KMS-11 (cell line): ENCODE measurements at regions not wholly inside any gene's neighbourhood (a gene's known extent, or its start where the extent isn't known, plus 50 kb on each side); places are given as distances from the start of the nearest gene placed in this dataset.

ENCODE experiments used
- H2AFZ ChIP-seq: fragments of 200-600 bp; sonication (generic); 2 replicates; pipeline ENCODE4 v1.6.1; 2016; ENCODE audit warnings: antibody characterized with exemption, mixed run types, low read depth
- H3K27ac ChIP-seq: fragments of 200-600 bp; sonication (generic); 2 replicates; pipeline ENCODE4 v1.6.1; 2016; ENCODE audit warnings: mild to moderate bottlenecking, mixed run types
- H3K27me3 ChIP-seq: fragments of 200-600 bp; sonication (generic); 2 replicates; pipeline ENCODE4 v1.6.1; 2017; ENCODE audit warnings: mild to moderate bottlenecking, low read depth, mixed run types, moderate library complexity; ENCODE audit not compliant: insufficient read depth
- H3K36me3 ChIP-seq: fragments of 200-600 bp; sonication (generic); 2 replicates; pipeline ENCODE4 v1.6.1; 2017; ENCODE audit warnings: mild to moderate bottlenecking, mixed run types; ENCODE audit not compliant: insufficient read depth
- H3K4me1 ChIP-seq: fragments of 200-600 bp; sonication (generic); 2 replicates; pipeline ENCODE4 v1.6.1; 2016; ENCODE audit warnings: mild to moderate bottlenecking, low read depth, mixed run types; ENCODE audit not compliant: poor library complexity, severe bottlenecking
- H3K4me2 ChIP-seq: fragments of 200-600 bp; sonication (generic); 2 replicates; pipeline ENCODE4 v1.7.0; 2016; ENCODE audit warnings: mild to moderate bottlenecking, mixed run types
- H3K4me3 ChIP-seq: fragments of 200-600 bp; sonication (generic); IDR thresholded peaks from 2 replicates; pipeline ENCODE4 v1.6.1; 2017; ENCODE audit warnings: low read depth, low read length, mixed read lengths; ENCODE audit not compliant: insufficient read depth
- H3K79me2 ChIP-seq: fragments of 200-600 bp; sonication (generic); 2 replicates; pipeline ENCODE4 v1.6.1; 2016; ENCODE audit warnings: low read depth, mixed run types; ENCODE audit not compliant: insufficient read depth
- H3K9ac ChIP-seq: fragments of 200-600 bp; sonication (generic); 2 replicates; pipeline ENCODE4 v1.6.1; 2016; ENCODE audit warnings: mild to moderate bottlenecking, mixed run types
- H4K20me1 ChIP-seq: fragments of 200-600 bp; sonication (generic); 2 replicates; pipeline ENCODE4 v1.6.1; 2016; ENCODE audit warnings: mild to moderate bottlenecking, mixed run types; ENCODE audit not compliant: insufficient read depth
- TF ChIP-seq, protein P1 (sequence below): fragments of 200-600 bp; sonication (generic); conservative IDR thresholded peaks from 2 replicates; pipeline ENCODE4 v1.6.1; 2017; ENCODE audit warnings: low read depth, mild to moderate bottlenecking, antibody characterized with exemption, low read length, moderate library complexity, mixed read lengths

DNA sequence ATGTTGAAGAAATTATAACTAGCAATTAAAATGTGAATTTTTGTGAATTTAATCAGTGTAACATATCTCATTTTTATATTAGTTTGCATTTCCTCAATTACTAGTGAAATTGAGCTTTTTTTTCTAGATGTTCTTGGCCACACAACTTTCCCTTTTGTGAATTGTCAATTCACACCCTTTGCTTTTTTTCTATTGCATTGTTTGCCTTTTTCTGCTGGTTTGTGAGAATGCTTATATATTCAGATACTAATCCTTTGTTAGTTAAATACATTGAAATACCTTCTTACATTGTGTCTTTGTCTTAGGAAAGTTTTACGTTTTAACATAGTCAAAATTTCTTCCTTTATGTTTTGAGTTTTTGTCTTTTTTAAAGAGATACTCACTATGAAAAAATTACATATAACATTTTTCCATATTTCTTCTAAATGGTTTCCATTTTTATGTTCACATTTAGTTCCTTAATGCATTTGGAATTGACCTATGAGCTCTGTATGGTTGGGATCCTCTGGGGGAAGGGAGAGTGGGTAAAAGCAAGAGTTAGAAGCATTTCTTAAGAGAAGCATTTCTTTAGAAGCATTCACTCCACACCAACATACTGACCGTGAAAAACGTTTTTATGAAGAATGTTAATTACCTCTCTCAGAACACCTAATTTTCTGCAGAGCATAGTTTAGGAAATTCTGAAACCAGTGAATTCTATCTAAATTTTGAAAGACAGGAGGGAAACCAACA lies 126.0 kb downstream of the CAPZA3 start:
- H3K9ac ChIP-seq, result no peak overlapping the region
- TF ChIP-seq, protein P1, sequence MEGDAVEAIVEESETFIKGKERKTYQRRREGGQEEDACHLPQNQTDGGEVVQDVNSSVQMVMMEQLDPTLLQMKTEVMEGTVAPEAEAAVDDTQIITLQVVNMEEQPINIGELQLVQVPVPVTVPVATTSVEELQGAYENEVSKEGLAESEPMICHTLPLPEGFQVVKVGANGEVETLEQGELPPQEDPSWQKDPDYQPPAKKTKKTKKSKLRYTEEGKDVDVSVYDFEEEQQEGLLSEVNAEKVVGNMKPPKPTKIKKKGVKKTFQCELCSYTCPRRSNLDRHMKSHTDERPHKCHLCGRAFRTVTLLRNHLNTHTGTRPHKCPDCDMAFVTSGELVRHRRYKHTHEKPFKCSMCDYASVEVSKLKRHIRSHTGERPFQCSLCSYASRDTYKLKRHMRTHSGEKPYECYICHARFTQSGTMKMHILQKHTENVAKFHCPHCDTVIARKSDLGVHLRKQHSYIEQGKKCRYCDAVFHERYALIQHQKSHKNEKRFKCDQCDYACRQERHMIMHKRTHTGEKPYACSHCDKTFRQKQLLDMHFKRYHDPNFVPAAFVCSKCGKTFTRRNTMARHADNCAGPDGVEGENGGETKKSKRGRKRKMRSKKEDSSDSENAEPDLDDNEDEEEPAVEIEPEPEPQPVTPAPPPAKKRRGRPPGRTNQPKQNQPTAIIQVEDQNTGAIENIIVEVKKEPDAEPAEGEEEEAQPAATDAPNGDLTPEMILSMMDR, result no peak
- H3K4me2 ChIP-seq, result no peak overlapping the region
- no peak overlapping the region for H3K4me3 ChIP-seq
- H4K20me1 ChIP-seq, result no peaks in the 10 kb centered on the region
- H3K4me1 ChIP-seq, result no peaks in the 10 kb centered on the region
- no peaks in the 10 kb centered on the region for H3K27me3 ChIP-seq
- no peaks in the 10 kb centered on the region for H3K36me3 ChIP-seq
- H2AFZ ChIP-seq, result no peak overlapping the region
- H3K79me2 ChIP-seq, result no peaks in the 10 kb centered on the region
- no peak overlapping the region for H3K27ac ChIP-seq

DNA sequence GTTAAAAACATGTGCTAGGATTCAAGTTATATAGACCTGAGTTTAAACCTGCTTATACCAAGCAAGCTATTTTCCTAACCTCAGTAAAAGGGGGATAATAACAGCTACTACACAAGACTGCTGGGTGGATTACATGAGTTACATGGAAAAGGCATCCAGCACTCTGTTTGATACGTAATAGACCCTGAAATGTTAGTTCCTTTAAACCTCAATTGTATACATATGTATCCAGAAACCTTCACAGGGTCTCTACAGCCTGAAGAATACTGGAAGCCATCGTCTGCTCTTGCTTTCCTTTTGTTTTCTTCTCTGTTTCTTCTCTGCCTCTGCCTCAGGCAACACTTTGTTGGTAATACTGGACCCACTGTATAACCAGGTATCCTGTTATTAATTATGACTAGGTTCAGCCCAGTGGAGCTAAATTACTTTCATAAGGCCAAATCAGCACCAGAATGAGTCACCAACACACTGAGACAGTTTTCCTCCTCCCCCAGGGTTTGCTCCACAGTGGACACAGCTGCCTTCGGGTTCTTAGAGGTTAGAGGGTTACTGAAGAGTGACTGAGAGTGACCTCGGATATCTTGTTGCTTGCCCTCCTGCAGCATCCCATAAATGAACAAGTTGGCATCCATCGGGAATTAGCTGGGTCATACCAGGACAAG lies 127.1 kb downstream of the CAPZA3 start:
- no peak overlapping the region for H3K9ac ChIP-seq
- no peak overlapping the region for H3K4me3 ChIP-seq
- TF ChIP-seq, protein P1, result no peak
- no peaks in the 10 kb centered on the region for H3K79me2 ChIP-seq
- no peak overlapping the region for H3K4me2 ChIP-seq
- H4K20me1 ChIP-seq, result no peaks in the 10 kb centered on the region
- H3K4me1 ChIP-seq, result no peaks in the 10 kb centered on the region
- no peaks in the 10 kb centered on the region for H3K27me3 ChIP-seq
- no peak overlapping the region for H2AFZ ChIP-seq
- H3K27ac ChIP-seq, result no peak overlapping the region
- no peaks in the 10 kb centered on the region for H3K36me3 ChIP-seq

- Histone ChIP-seq H3K27ac (no peak overlapping the region), H3K27me3 (no peaks in the 10 kb centered on the region), H3K79me2 (no peaks in the 10 kb centered on the region), H3K36me3 (no peaks in the 10 kb centered on the region), H3K4me2 (no peak overlapping the region), H3K9ac (no peak overlapping the region), H4K20me1 (no peaks in the 10 kb centered on the region), H3K4me1 (no peaks in the 10 kb centered on the region), H2AFZ (no peak overlapping the region), H3K4me3 (no peak overlapping the region)
- TF ChIP-seq, protein P1, result no peak
These were observed 130.8 kb downstream of the CAPZA3 start for GRCh38 chr12:18868717-18869116.

GRCh38 chr12:18872770-18873169 lies 134.9 kb downstream of the CAPZA3 start:
- Histone ChIP-seq H3K4me1 (no peaks in the 10 kb centered on the region), H3K4me3 (no peak overlapping the region), H3K79me2 (no peaks in the 10 kb centered on the region), H3K27me3 (no peaks in the 10 kb centered on the region), H3K27ac (no peak overlapping the region), H3K9ac (no peak overlapping the region), H2AFZ (no peak overlapping the region), H4K20me1 (no peaks in the 10 kb centered on the region), H3K4me2 (no peak overlapping the region), H3K36me3 (no peaks in the 10 kb centered on the region)
- TF ChIP-seq, protein P1, result no peak
